Gastrocnemius medialis (tissue), 4 donors: ENCODE measurements at regions not wholly inside any gene's neighbourhood (a gene's known extent, or its start where the extent isn't known, plus 50 kb on each side); places are given as distances from the start of the nearest gene placed in this dataset.

Experiments
- CTCF ChIP-seq, 5 experiments: fragments of 450-650 bp in 3 of 5; fragments of 200-600 bp in 2 of 5; sonication (generic) in 2 of 5; IDR thresholded peaks in 4 of 5; conservative IDR thresholded peaks in 1 of 5; 1 replicate in 4 of 5; 2 replicates in 1 of 5; pipeline ENCODE4 v1.5.1; 2016 to 2019; ENCODE audit warnings: antibody characterized with exemption in 5 of 5, mild to moderate bottlenecking in 3 of 5, moderate library complexity in 3 of 5
- POLR2A ChIP-seq, 2 donors: fragments of 450-650 bp; IDR thresholded peaks; one replicate each; pipeline ENCODE4 v1.6.1; 2017; ENCODE audit warnings: antibody characterized with exemption in 2 of 2, mild to moderate bottlenecking in 2 of 2, moderate library complexity in 2 of 2

- TF ChIP-seq POLR2A (IDR thresholded peaks at IDR 0.05) (no peak), CTCF (IDR thresholded peaks at IDR 0.05 in 4 of 5, conservative IDR thresholded peaks at IDR 0.05 in 1 of 5) (no peak)
Measured at GRCh38 chr13:37397535-37397934, 201.0 kb downstream of the POSTN start.
